ENCODE measurements at regions not wholly inside any gene's neighbourhood (a gene's known extent, or its start where the extent isn't known, plus 50 kb on each side); places are given as distances from the start of the nearest gene placed in this dataset.

DNA sequence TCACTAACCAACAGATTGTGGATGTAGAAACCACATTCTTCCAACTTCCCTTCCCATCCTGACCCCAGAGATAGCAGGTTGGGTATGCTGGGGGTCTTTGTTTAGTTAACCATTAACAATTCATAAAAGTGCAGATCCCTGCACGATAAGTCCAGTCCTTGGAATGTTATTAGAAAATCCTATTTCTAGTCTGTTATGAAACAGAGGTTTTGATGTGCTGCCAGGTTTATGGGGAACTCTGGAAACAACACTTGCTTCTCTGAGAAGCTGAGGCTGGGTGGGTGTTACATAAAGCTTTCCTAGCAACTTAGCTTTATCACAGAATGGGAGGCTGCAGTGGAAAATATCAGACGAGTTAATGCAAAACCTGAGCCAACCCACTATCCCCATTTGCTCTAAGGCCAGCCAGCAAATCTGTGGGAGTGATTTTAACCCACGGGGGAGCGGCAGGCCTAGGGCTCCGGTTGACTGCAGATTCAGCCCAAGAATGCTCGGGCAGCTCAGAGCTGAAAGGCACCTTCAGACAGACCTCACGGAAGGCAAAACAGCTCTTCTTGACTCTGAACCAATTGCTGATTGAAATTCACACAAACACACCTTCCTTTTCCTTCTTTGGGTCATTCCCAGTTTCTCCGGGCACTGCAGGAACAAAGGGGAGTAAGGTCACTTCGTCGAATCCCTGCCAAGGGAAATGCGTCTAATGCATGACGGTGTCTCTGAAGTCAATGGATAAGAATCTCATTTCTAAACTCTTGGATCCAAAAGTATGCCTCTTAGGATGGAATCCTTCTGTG lies 111.7 kb upstream of the IRF2BP2 start (continued):
- TF ChIP-seq, protein P1, sequence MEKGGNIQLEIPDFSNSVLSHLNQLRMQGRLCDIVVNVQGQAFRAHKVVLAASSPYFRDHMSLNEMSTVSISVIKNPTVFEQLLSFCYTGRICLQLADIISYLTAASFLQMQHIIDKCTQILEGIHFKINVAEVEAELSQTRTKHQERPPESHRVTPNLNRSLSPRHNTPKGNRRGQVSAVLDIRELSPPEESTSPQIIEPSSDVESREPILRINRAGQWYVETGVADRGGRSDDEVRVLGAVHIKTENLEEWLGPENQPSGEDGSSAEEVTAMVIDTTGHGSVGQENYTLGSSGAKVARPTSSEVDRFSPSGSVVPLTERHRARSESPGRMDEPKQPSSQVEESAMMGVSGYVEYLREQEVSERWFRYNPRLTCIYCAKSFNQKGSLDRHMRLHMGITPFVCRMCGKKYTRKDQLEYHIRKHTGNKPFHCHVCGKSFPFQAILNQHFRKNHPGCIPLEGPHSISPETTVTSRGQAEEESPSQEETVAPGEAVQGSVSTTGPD (CRISPR knock-in tag; IDR thresholded peaks at IDR 0.05): peak; percentile 80
- TF ChIP-seq, protein P2, sequence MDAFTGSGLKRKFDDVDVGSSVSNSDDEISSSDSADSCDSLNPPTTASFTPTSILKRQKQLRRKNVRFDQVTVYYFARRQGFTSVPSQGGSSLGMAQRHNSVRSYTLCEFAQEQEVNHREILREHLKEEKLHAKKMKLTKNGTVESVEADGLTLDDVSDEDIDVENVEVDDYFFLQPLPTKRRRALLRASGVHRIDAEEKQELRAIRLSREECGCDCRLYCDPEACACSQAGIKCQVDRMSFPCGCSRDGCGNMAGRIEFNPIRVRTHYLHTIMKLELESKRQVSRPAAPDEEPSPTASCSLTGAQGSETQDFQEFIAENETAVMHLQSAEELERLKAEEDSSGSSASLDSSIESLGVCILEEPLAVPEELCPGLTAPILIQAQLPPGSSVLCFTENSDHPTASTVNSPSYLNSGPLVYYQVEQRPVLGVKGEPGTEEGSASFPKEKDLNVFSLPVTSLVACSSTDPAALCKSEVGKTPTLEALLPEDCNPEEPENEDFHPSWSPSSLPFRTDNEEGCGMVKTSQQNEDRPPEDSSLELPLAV (CRISPR knock-in tag; conservative IDR thresholded peaks at IDR 0.05; ENCODE audit: low read depth): no peak
- TF ChIP-seq SPEN (CRISPR knock-in tag; IDR thresholded peaks at IDR 0.05; ENCODE audit: low read depth) (no peak), SOX6 (IDR thresholded peaks at IDR 0.05) (no peak), SOX6 (CRISPR knock-in tag; IDR thresholded peaks at IDR 0.05) (peak; percentile 94), ZNF143 (CRISPR knock-in tag; IDR thresholded peaks at IDR 0.05) (peak; percentile 60; the same call in 1 of the 2 replicates), ZNF317 (CRISPR knock-in tag; IDR thresholded peaks at IDR 0.05) (no peak), ELF1 (CRISPR knock-in tag; IDR thresholded peaks at IDR 0.05) (no peak; the same call in 1 of the 2 replicates), PHB2 (IDR thresholded peaks at IDR 0.05; ENCODE audit: partially characterized antibody) (no peak), PHF21A (CRISPR knock-in tag; IDR thresholded peaks at IDR 0.05) (peak; percentile 87), ZNF570 (CRISPR knock-in tag; IDR thresholded peaks at IDR 0.05; ENCODE audit: borderline replicate concordance) (no peak), ZNF432 (CRISPR knock-in tag; IDR thresholded peaks at IDR 0.05; ENCODE audit: borderline replicate concordance) (no peak), ZKSCAN8 (CRISPR knock-in tag; IDR thresholded peaks at IDR 0.05; ENCODE audit: borderline replicate concordance) (0 out of 2 replicates have a peak, but pooled peaks have one; percentile 51), NCOA2 (CRISPR knock-in tag; IDR thresholded peaks at IDR 0.05) (peak; percentile 99), SALL2 (CRISPR knock-in tag; IDR thresholded peaks at IDR 0.05) (peak; percentile 91), PRPF4 (IDR thresholded peaks at IDR 0.05; ENCODE audit: low read depth, low read length, poor library complexity, severe bottlenecking) (no peak), MED8 (CRISPR knock-in tag; IDR thresholded peaks at IDR 0.05; ENCODE audit: insufficient replicate concordance) (peak; percentile 94), CCAR2 (optimal IDR thresholded peaks at IDR 0.05; ENCODE audit: low read depth, low read length) (no peak), ZFP82 (CRISPR knock-in tag; IDR thresholded peaks at IDR 0.05; ENCODE audit: borderline replicate concordance) (no peak), ZNF788 (CRISPR knock-in tag; IDR thresholded peaks at IDR 0.05; ENCODE audit: borderline replicate concordance) (peak; percentile 78; the same call in 1 of the 2 replicates), GTF2F1 (IDR thresholded peaks at IDR 0.05; ENCODE audit: low read length) (no peak), ZNF891 (CRISPR knock-in tag; IDR thresholded peaks at IDR 0.05) (no peak), XRCC5 (optimal IDR thresholded peaks at IDR 0.05; ENCODE audit: low read length) (no peak), IKZF1 (IDR thresholded peaks at IDR 0.05) (no peak), SSRP1 (CRISPR knock-in tag; IDR thresholded peaks at IDR 0.05) (peak; percentile 85)
- TF ChIP-seq, protein P3, sequence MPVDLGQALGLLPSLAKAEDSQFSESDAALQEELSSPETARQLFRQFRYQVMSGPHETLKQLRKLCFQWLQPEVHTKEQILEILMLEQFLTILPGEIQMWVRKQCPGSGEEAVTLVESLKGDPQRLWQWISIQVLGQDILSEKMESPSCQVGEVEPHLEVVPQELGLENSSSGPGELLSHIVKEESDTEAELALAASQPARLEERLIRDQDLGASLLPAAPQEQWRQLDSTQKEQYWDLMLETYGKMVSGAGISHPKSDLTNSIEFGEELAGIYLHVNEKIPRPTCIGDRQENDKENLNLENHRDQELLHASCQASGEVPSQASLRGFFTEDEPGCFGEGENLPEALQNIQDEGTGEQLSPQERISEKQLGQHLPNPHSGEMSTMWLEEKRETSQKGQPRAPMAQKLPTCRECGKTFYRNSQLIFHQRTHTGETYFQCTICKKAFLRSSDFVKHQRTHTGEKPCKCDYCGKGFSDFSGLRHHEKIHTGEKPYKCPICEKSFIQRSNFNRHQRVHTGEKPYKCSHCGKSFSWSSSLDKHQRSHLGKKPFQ (CRISPR knock-in tag; IDR thresholded peaks at IDR 0.05; ENCODE audit: insufficient replicate concordance): no peak
- TF ChIP-seq, protein P4, sequence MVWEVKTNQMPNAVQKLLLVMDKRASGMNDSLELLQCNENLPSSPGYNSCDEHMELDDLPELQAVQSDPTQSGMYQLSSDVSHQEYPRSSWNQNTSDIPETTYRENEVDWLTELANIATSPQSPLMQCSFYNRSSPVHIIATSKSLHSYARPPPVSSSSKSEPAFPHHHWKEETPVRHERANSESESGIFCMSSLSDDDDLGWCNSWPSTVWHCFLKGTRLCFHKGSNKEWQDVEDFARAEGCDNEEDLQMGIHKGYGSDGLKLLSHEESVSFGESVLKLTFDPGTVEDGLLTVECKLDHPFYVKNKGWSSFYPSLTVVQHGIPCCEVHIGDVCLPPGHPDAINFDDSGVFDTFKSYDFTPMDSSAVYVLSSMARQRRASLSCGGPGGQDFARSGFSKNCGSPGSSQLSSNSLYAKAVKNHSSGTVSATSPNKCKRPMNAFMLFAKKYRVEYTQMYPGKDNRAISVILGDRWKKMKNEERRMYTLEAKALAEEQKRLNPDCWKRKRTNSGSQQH (CRISPR knock-in tag; IDR thresholded peaks at IDR 0.05; ENCODE audit: low read depth): no peak
